Activated CD8-positive, alpha-beta T cell treated with anti-CD3 and anti-CD28 coated beads for 36 hours (primary cell): ENCODE measurements at regions not wholly inside any gene's neighbourhood (a gene's known extent, or its start where the extent isn't known, plus 50 kb on each side); places are given as distances from the start of the nearest gene placed in this dataset.

Experiments
- ATAC-seq: fragments of 200-7000 bp; cut with Tn5 transposase; one replicate; pipeline ENCODE4 v1.10.0; 2021; ENCODE audit warnings: mild to moderate bottlenecking, moderate library complexity
- CTCF ChIA-PET: fragments of 350-600 bp; sonication (Branson Sonifier 250); formaldehyde crosslinking; loops from one replicate; lab custom pipeline; 2021; ENCODE audit warnings: antibody characterized with exemption; lab: Charles Lee
- POLR2A ChIA-PET: fragments of 350-600 bp; sonication (Branson Sonifier 250); formaldehyde crosslinking; loops from one replicate; lab custom pipeline; 2021; ENCODE audit warnings: antibody characterized with exemption; lab: Charles Lee
- DNase-seq: peaks from one replicate; pipeline ENCODE4 v3.0.0-alpha.2; 2020
- H3K27ac Mint-ChIP-seq: one replicate; pipeline ENCODE4 v1.8.0; 2021; ENCODE audit warnings: mild to moderate bottlenecking, mixed read lengths
- H3K27me3 Mint-ChIP-seq: one replicate; pipeline ENCODE4 v1.8.0; 2021; ENCODE audit warnings: mixed read lengths
- H3K36me3 Mint-ChIP-seq: one replicate; pipeline ENCODE4 v1.8.0; 2021; ENCODE audit warnings: low read depth, mixed read lengths
- H3K4me1 Mint-ChIP-seq: one replicate; pipeline ENCODE4 v1.8.0; 2021; ENCODE audit warnings: low read depth, mixed read lengths
- H3K4me3 Mint-ChIP-seq: one replicate; pipeline ENCODE4 v1.8.0; 2021; ENCODE audit warnings: mild to moderate bottlenecking, moderate library complexity, mixed read lengths
- H3K9me3 Mint-ChIP-seq: one replicate; pipeline ENCODE4 v1.8.0; 2021; ENCODE audit warnings: mixed read lengths
- CTCF ChIP-seq: fragments of 200-600 bp; IDR thresholded peaks from one replicate; pipeline ENCODE4 v1.8.0; 2022; ENCODE audit warnings: antibody characterized with exemption, mild to moderate bottlenecking
- intact Hi-C: fragments of 100-400 bp; cut with micrococcal nuclease; formaldehyde crosslinking; loops from one replicate; pipeline ENCODE4 v1.10.0; 2022

GRCh38 chr2:19256121-19256601 lies 102.3 kb downstream of the OSR1 start:
- no peaks in the 10 kb centered on the region for H3K27me3 Mint-ChIP-seq
- ChIA-PET POLR2A (no interaction called here), CTCF (no interaction called here)
- ATAC-seq (no peak), DNase-seq (no peak)
- no peaks in the 10 kb centered on the region for H3K4me1 Mint-ChIP-seq
- intact Hi-C loops: no loop called here
- no peak overlapping the region for H3K27ac Mint-ChIP-seq
- no peak for TF ChIP-seq CTCF
- no peaks in the 10 kb centered on the region for H3K9me3 Mint-ChIP-seq
- H3K4me3 Mint-ChIP-seq: no peak overlapping the region
- no peaks in the 10 kb centered on the region for H3K36me3 Mint-ChIP-seq

GRCh38 chr2:19255481-19255880 lies 102.9 kb downstream of the OSR1 start:
- DNase-seq: no peak
- intact Hi-C loops: no loop called here
- H3K9me3 Mint-ChIP-seq: no peaks in the 10 kb centered on the region
- no peak overlapping the region for H3K27ac Mint-ChIP-seq
- H3K4me1 Mint-ChIP-seq: no peaks in the 10 kb centered on the region
- no peaks in the 10 kb centered on the region for H3K36me3 Mint-ChIP-seq
- ChIA-PET CTCF (no interaction called here), POLR2A (no interaction called here)
- H3K4me3 Mint-ChIP-seq: no peak overlapping the region
- ATAC-seq: no peak
- no peaks in the 10 kb centered on the region for H3K27me3 Mint-ChIP-seq
- no peak for TF ChIP-seq CTCF

- intact Hi-C loops: no loop called here
- no peaks in the 10 kb centered on the region for H3K27me3 Mint-ChIP-seq
- H3K27ac Mint-ChIP-seq: no peak overlapping the region
- no peaks in the 10 kb centered on the region for H3K4me1 Mint-ChIP-seq
- no peak overlapping the region for H3K4me3 Mint-ChIP-seq
- ChIA-PET CTCF (no interaction called here), POLR2A (no interaction called here)
- no peaks in the 10 kb centered on the region for H3K9me3 Mint-ChIP-seq
- no peaks in the 10 kb centered on the region for H3K36me3 Mint-ChIP-seq
- ATAC-seq (no peak), DNase-seq (no peak)
- no peak for TF ChIP-seq CTCF
These were observed 106.9 kb downstream of the OSR1 start for GRCh38 chr2:19251554-19251953.

GRCh38 chr2:19250906-19251305 lies 107.5 kb downstream of the OSR1 start:
- no peaks in the 10 kb centered on the region for H3K27me3 Mint-ChIP-seq
- no peaks in the 10 kb centered on the region for H3K9me3 Mint-ChIP-seq
- no peak overlapping the region for H3K27ac Mint-ChIP-seq
- no peak for ATAC-seq
- ChIA-PET POLR2A (no interaction called here), CTCF (no interaction called here)
- no peaks in the 10 kb centered on the region for H3K36me3 Mint-ChIP-seq
- intact Hi-C loops: no loop called here
- TF ChIP-seq CTCF: no peak
- no peaks in the 10 kb centered on the region for H3K4me1 Mint-ChIP-seq
- H3K4me3 Mint-ChIP-seq: no peak overlapping the region
- DNase-seq: no peak

- ChIA-PET CTCF (no interaction called here), POLR2A (no interaction called here)
- Mint-ChIP-seq H3K4me3 (no peak overlapping the region), H3K4me1 (no peaks in the 10 kb centered on the region), H3K27me3 (no peaks in the 10 kb centered on the region), H3K36me3 (no peaks in the 10 kb centered on the region), H3K27ac (no peak overlapping the region), H3K9me3 (no peaks in the 10 kb centered on the region)
- intact Hi-C loops: no loop called here
- ATAC-seq: no peak
- no peak for TF ChIP-seq CTCF
- no peak for DNase-seq
These were observed 111.2 kb downstream of the OSR1 start for GRCh38 chr2:19247186-19247585.
